ENCODE measurements at regions not wholly inside any gene's neighbourhood (a gene's known extent, or its start where the extent isn't known, plus 50 kb on each side); places are given as distances from the start of the nearest gene placed in this dataset.

DNA sequence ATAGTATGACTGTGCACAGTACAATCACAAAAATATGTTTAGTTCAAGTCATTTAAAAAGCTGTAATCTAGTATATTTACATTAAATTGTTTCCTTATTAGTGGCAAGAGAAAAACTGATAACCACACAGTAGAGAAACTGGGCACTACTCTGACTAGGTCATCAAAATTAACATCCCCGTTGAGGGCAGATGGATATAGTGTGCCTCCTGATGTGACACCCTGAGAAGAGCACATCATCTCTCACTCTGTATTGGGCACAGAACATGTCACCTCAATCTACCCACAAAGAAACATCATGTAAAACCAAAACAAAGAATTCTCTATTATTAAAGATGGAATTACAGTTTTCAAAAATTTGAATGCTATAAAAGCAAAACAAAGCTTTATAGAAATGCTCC, 221.9 kb upstream of the NANOGP8 start:
- peak overlapping the region in 8 of 10 donors; percentile 10 to 58 (median 46) for H3K27ac ChIP-seq
- peak in 3 of 8 donors; percentile 44 to 68 (median 67) for ATAC-seq
- H3K36me3 ChIP-seq, result no peaks in the 10 kb centered on the region

GRCh38 chr15:35306361-35306981, 221.4 kb upstream of the NANOGP8 start:
- 18 to 25% methylated on average over 4 of the region's 4 CpGs for WGBS, 2 donors
- H3K27me3 ChIP-seq, result no peaks in the 10 kb centered on the region
- no peak for DNase-seq
- no peak for TF ChIP-seq CTCF (IDR thresholded peaks at IDR 0.05)
- H3K36me3 ChIP-seq, result no peaks in the 10 kb centered on the region
- no peak overlapping the region for H3K4me3 ChIP-seq
- H3K9me3 ChIP-seq, result no peaks in the 10 kb centered on the region
- intact Hi-C loops (cut with DNase I), result no loop called here
- ATAC-seq, result peak; percentile 14 to 85 (median 77)
- H3K27ac ChIP-seq, result peak overlapping the region in 8 of 10 donors; percentile 10 to 58 (median 46)
- H3K4me1 ChIP-seq, result peaks cover 0 to 47% (median 35%) of the 10 kb centered on the region in 9 donors

More for the DNA sequence above, 221.9 kb upstream of the NANOGP8 start:
- Histone ChIP-seq H3K27me3 (no peaks in the 10 kb centered on the region), H3K4me3 (no peak overlapping the region), H3K9me3 (no peaks in the 10 kb centered on the region), H3K4me1 (peaks cover 0 to 47% (median 35%) of the 10 kb centered on the region in 9 donors)
- WGBS, 2 donors, result 16 to 26% methylated on average over 1 of the region's 1 CpG
- TF ChIP-seq CTCF (IDR thresholded peaks at IDR 0.05), result no peak
- no peak for DNase-seq
- intact Hi-C loops (cut with DNase I), result no loop called here

DNA sequence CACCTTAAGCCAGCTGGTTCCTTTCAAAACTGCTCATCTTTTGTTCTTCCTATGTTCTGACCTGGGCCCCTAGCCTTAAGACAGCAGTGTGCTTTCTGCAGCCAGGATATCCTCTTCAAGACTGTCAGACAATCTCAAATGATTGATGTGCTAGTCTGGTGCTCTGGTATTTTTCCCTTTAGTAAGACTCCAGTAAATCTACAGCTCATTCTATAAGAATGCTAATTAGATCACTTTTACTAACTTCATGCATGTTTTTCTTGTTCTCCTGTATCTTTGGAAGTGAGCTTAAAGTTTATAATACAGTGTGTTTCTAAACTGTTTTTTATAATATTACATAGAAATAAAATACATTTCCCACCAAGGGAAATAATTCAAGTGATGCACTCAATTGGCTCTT, 220.9 kb upstream of the NANOGP8 start:
- no peaks in the 10 kb centered on the region for H3K9me3 ChIP-seq
- peaks cover 0 to 47% (median 35%) of the 10 kb centered on the region in 9 donors for H3K4me1 ChIP-seq
- no peak for TF ChIP-seq CTCF (IDR thresholded peaks at IDR 0.05)
- peak overlapping the region in 6 of 10 donors; percentile 26 to 58 (median 51) for H3K27ac ChIP-seq
- intact Hi-C loops (cut with DNase I), result no loop called here
- DNase-seq (no peak), ATAC-seq (no peak)
- no peaks in the 10 kb centered on the region for H3K27me3 ChIP-seq
- no peaks in the 10 kb centered on the region for H3K36me3 ChIP-seq
- H3K4me3 ChIP-seq, result no peak overlapping the region

DNA sequence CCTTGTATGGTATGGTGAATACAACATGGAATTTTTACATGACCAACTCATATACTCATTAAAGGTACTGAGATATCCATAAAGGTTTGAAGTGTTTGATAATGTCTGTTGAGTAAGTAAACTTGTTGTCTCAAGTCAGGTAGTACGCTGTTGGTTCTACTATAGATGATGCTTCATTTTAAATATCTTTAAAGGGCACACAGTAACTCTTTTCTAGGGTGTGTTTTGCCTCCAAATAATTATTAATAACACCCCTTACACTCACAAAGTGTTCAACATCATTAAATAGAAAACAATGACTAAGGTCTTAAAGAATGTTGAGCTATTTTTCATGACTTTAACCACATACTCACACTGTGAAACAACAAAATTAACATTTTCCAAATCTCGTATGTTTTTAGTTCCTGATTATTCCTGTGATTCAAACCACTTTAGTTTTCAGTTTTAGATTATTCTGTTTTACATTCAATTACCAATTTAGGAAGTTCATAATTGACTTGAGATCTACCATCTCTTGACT, 220.0 kb upstream of the NANOGP8 start:
- H3K9me3 ChIP-seq, result no peaks in the 10 kb centered on the region
- no peak for DNase-seq
- no peaks in the 10 kb centered on the region for H3K36me3 ChIP-seq
- WGBS, 2 donors, result 75 to 77% methylated on average over 2 of the region's 2 CpGs
- peaks cover 0 to 44% (median 33%) of the 10 kb centered on the region in 9 donors for H3K4me1 ChIP-seq
- no peak for TF ChIP-seq CTCF (IDR thresholded peaks at IDR 0.05)
- H3K27me3 ChIP-seq, result no peaks in the 10 kb centered on the region
- intact Hi-C loops (cut with DNase I), result no loop called here
- no peak for ATAC-seq
- peak overlapping the region in 1 of 10 donors; percentile 31 for H3K27ac ChIP-seq
- no peak overlapping the region for H3K4me3 ChIP-seq

Measured in heart right ventricle (tissue), 16 donors.